ENCODE measurements at regions not wholly inside any gene's neighbourhood (a gene's known extent, or its start where the extent isn't known, plus 50 kb on each side); places are given as distances from the start of the nearest gene placed in this dataset.

GRCh38 chr9:79334001-79334400, 237.8 kb upstream of the TLE4 start:
- no peak for TF ChIP-seq CTCF (IDR thresholded peaks at IDR 0.05)
- TF ChIP-seq POLR2A (IDR thresholded peaks at IDR 0.05) = no peak

All from testis (tissue), 2 donors.